IMR-90 (cell line): ENCODE measurements at regions not wholly inside any gene's neighbourhood (a gene's known extent, or its start where the extent isn't known, plus 50 kb on each side); places are given as distances from the start of the nearest gene placed in this dataset.

ENCODE experiments used
- ATAC-seq: fragments of 200-7000 bp; cut with Tn5 transposase; 2 replicates; pipeline ENCODE4 v1.9.1; 2020; ENCODE audit warnings: low read depth, mild to moderate bottlenecking, moderate library complexity
- BruUV-seq: library from RNA; stranded (reverse); fragments of 400-500 nt; replicated peaks from 2 replicates; lab custom pipeline; 2021; lab: Mats Ljungman, UMichigan
- CTCF ChIA-PET: fragments of 300-600 bp; formaldehyde crosslinking; extraction: SDS; loops from one replicate; lab custom pipeline; 2021; ENCODE audit warnings: antibody characterized with exemption; lab: Yijun Ruan, JAX
- POLR2A ChIA-PET: fragments of 300-600 bp; sonication (Branson Sonifier 250); formaldehyde crosslinking; loops from one replicate; lab custom pipeline; 2022; ENCODE audit warnings: antibody characterized with exemption; ENCODE audit not compliant: unreplicated experiment; lab: Charles Lee
- DNase-seq: peaks from one replicate; pipeline ENCODE4 v3.0.0; 2013
- H2AFZ ChIP-seq: replicated peaks from 2 replicates; pipeline ENCODE3; 2013; ENCODE audit warnings: low read length, mild to moderate bottlenecking; ENCODE audit not compliant: poor library complexity
- H2AK5ac ChIP-seq: 2 replicates; pipeline ENCODE4 v1.6.1; 2013; ENCODE audit warnings: low read depth, low read length, inconsistent platforms
- H2AK9ac ChIP-seq: replicated peaks from 2 replicates; pipeline ENCODE3; 2013; ENCODE audit warnings: mild to moderate bottlenecking, low read depth, low read length, moderate library complexity; ENCODE audit not compliant: poor library complexity
- H2BK120ac ChIP-seq: 2 replicates; pipeline ENCODE4 v1.6.1; 2013; ENCODE audit warnings: low read depth, low read length, inconsistent platforms
- H2BK15ac ChIP-seq: 3 replicates; pipeline ENCODE4 v1.6.1; 2013; ENCODE audit warnings: low read depth, low read length, inconsistent platforms
- H2BK20ac ChIP-seq: 2 replicates; pipeline ENCODE4 v1.6.1; 2013; ENCODE audit warnings: low read depth, mild to moderate bottlenecking, inconsistent platforms, low read length, moderate library complexity
- H2BK5ac ChIP-seq: 2 replicates; pipeline ENCODE4 v1.6.1; 2013; ENCODE audit warnings: mild to moderate bottlenecking, low read depth, low read length, inconsistent platforms; ENCODE audit not compliant: poor library complexity, severe bottlenecking
- H3K14ac ChIP-seq: replicated peaks from 2 replicates; pipeline ENCODE4 v1.6.1; 2013; ENCODE audit warnings: low read depth, low read length, inconsistent platforms
- H3K18ac ChIP-seq: 2 replicates; pipeline ENCODE4 v1.6.1; 2013; ENCODE audit warnings: low read depth, low read length, control low read depth
- H3K23ac ChIP-seq: 2 replicates; pipeline ENCODE4 v1.6.1; 2013; ENCODE audit warnings: low read depth, low read length, inconsistent platforms
- H3K27ac ChIP-seq: 2 replicates; pipeline ENCODE4 v1.5.1; 2013; ENCODE audit warnings: mild to moderate bottlenecking, control low read depth, low read length; ENCODE audit not compliant: insufficient read depth
- H3K27me3 ChIP-seq: 2 replicates; pipeline ENCODE4 v1.6.1; 2013; ENCODE audit warnings: low read length; ENCODE audit not compliant: control insufficient read depth, insufficient read depth
- H3K36me3 ChIP-seq: 2 replicates; pipeline ENCODE4 v1.6.1; 2013; ENCODE audit warnings: low read length, mixed read lengths; ENCODE audit not compliant: control insufficient read depth, insufficient read depth
- H3K4ac ChIP-seq: 2 replicates; pipeline ENCODE4 v1.6.1; 2013; ENCODE audit warnings: low read depth, low read length, inconsistent platforms
- H3K4me1 ChIP-seq: 2 replicates; pipeline ENCODE4 v1.6.1; 2013; ENCODE audit warnings: low read length, mixed read lengths; ENCODE audit not compliant: control insufficient read depth, insufficient read depth
- H3K4me2 ChIP-seq: 2 replicates; pipeline ENCODE4 v1.6.1; 2013; ENCODE audit warnings: low read depth, mild to moderate bottlenecking, control low read depth, low read length, moderate library complexity
- H3K4me3 ChIP-seq: 2 replicates; pipeline ENCODE4 v1.5.1; 2013; ENCODE audit warnings: low read depth, mild to moderate bottlenecking, control low read depth, low read length, moderate library complexity; ENCODE audit not compliant: insufficient read depth
- H3K56ac ChIP-seq: 2 replicates; pipeline ENCODE4 v1.6.1; 2013; ENCODE audit warnings: low read length, inconsistent platforms; ENCODE audit not compliant: insufficient read depth; ENCODE audit errors: extremely low read depth
- H3K79me1 ChIP-seq, 2 experiments: 2 replicates each; pipeline ENCODE4 v1.6.1; 2013; ENCODE audit warnings: low read length in 2 of 2, inconsistent platforms in 1 of 2, low read depth in 1 of 2
- H3K9ac ChIP-seq: 2 replicates; pipeline ENCODE4 v1.6.1; 2013; ENCODE audit warnings: low read depth, low read length, control low read depth
- H3K9me1 ChIP-seq: 2 replicates; pipeline ENCODE4 v1.6.1; 2013; ENCODE audit warnings: low read length, inconsistent platforms; ENCODE audit not compliant: insufficient read depth
- H3K9me3 ChIP-seq: 2 replicates; pipeline ENCODE4 v1.6.1; 2013; ENCODE audit warnings: low read length; ENCODE audit not compliant: control insufficient read depth, insufficient read depth
- H4K20me1 ChIP-seq: 2 replicates; pipeline ENCODE4 v1.6.1; 2013; ENCODE audit warnings: low read length, inconsistent platforms; ENCODE audit not compliant: insufficient read depth
- H4K5ac ChIP-seq: 2 replicates; pipeline ENCODE4 v1.6.1; 2013; ENCODE audit warnings: mild to moderate bottlenecking, low read depth, low read length, control low read depth
- H4K8ac ChIP-seq, 2 experiments: 2 replicates each; pipeline ENCODE4 v1.6.1; 2013; ENCODE audit warnings: low read depth in 2 of 2, low read length in 2 of 2, control low read depth in 1 of 2, inconsistent platforms in 1 of 2
- H4K91ac ChIP-seq: 2 replicates; pipeline ENCODE4 v1.6.1; 2013; ENCODE audit warnings: low read depth, low read length, inconsistent platforms; ENCODE audit not compliant: insufficient read depth
- BHLHE40 ChIP-seq: fragments of 150-350 bp; IDR thresholded peaks from 2 replicates; pipeline ENCODE4 v1.6.1; 2016; ENCODE audit warnings: mild to moderate bottlenecking, low read depth, low read length
- CEBPB ChIP-seq: IDR thresholded peaks from 2 replicates; pipeline ENCODE4 v1.6.1; 2012; ENCODE audit warnings: low read depth, low read length, improper control_type of control experiment
- FOS ChIP-seq: fragments of 150-350 bp; IDR thresholded peaks from 2 replicates; pipeline ENCODE4 v1.6.1; 2016; ENCODE audit warnings: low read depth, low read length
- MAFK ChIP-seq: IDR thresholded peaks from 2 replicates; pipeline ENCODE4 v1.6.1; 2012; ENCODE audit warnings: low read depth, low read length, improper control_type of control experiment
- MAZ ChIP-seq: IDR thresholded peaks from 2 replicates; pipeline ENCODE4 v1.6.1; 2012; ENCODE audit warnings: low read depth, mild to moderate bottlenecking, low read length, improper control_type of control experiment, moderate library complexity, borderline replicate concordance
- NFE2L2 ChIP-seq: fragments of 150-350 bp; IDR thresholded peaks from 2 replicates; pipeline ENCODE4 v1.6.1; 2016; ENCODE audit warnings: low read depth, mild to moderate bottlenecking, low read length
- POLR2A ChIP-seq: IDR thresholded peaks from 2 replicates; pipeline ENCODE4 v1.6.1; 2012; ENCODE audit warnings: mild to moderate bottlenecking, low read depth, low read length
- RCOR1 ChIP-seq: IDR thresholded peaks from 2 replicates; pipeline ENCODE4 v1.6.1; 2012; ENCODE audit warnings: mild to moderate bottlenecking, low read length, improper control_type of control experiment; ENCODE audit not compliant: insufficient replicate concordance
- RFX5 ChIP-seq: IDR thresholded peaks from 2 replicates; pipeline ENCODE4 v1.8.0; 2012; ENCODE audit warnings: low read depth, mild to moderate bottlenecking, low read length, moderate library complexity
- USF2 ChIP-seq: fragments of 150-350 bp; IDR thresholded peaks from 2 replicates; pipeline ENCODE4 v1.6.1; 2017; ENCODE audit warnings: mild to moderate bottlenecking, antibody characterized with exemption, low read length, low read depth
- dilution Hi-C: fragments of 300-500 bp; cut with HindIII; formaldehyde crosslinking; loops from one replicate; pipeline ENCODE4 v1.14.3; 2018; ENCODE audit warnings: low sequenced_read_pairs; ENCODE audit not compliant: unreplicated experiment
- in situ Hi-C: fragments of 300-500 bp; cut with MboI; formaldehyde crosslinking; loops from 3 replicates; pipeline ENCODE4 v1.14.3; 2019; ENCODE audit warnings: low sequenced_read_pairs, inconsistent platforms, mixed read lengths
- intact Hi-C: fragments of 100-400 bp; cut with micrococcal nuclease; formaldehyde crosslinking; loops from 2 replicates; pipeline ENCODE4 v1.10.0; 2022

- Histone ChIP-seq H4K8ac (no peak overlapping the region), H3K4ac (no peak overlapping the region), H2AK5ac (no peak overlapping the region), H2AK9ac (no peak overlapping the region), H3K23ac (no peak overlapping the region), H3K9me3 (peaks cover 5% of the 10 kb centered on the region), H2AFZ (no peak overlapping the region), H3K27ac (no peak overlapping the region), H3K36me3 (no peaks in the 10 kb centered on the region), H2BK15ac (no peak overlapping the region), H4K20me1 (no peaks in the 10 kb centered on the region), H3K14ac (no peak overlapping the region), H2BK5ac (no peak overlapping the region), H3K27me3 (no peaks in the 10 kb centered on the region), H3K4me1 (no peaks in the 10 kb centered on the region), H3K18ac (no peak overlapping the region), H3K9me1 (no peaks in the 10 kb centered on the region), H2BK120ac (no peak overlapping the region), H3K56ac (no peak overlapping the region), H4K91ac (no peak overlapping the region), H4K5ac (no peak overlapping the region), H2BK20ac (no peak overlapping the region), H3K4me3 (no peak overlapping the region), H3K9ac (no peak overlapping the region), H3K4me2 (no peak overlapping the region), H3K79me1 (no peaks in the 10 kb centered on the region)
- DNase-seq = no peak
- dilution Hi-C loops (no loop called here), intact Hi-C loops (no loop called here), in situ Hi-C loops (no loop called here)
- no peak for ATAC-seq
- no peak for TF ChIP-seq MAFK
- no peak for TF ChIP-seq USF2
- TF ChIP-seq BHLHE40 = no peak
- no peak for TF ChIP-seq FOS
- TF ChIP-seq CEBPB = no peak
- no peak for TF ChIP-seq RCOR1
- TF ChIP-seq POLR2A = no peak
- no peak for TF ChIP-seq NFE2L2
- TF ChIP-seq RFX5 = no peak
- TF ChIP-seq MAZ = no peak
- ChIA-PET POLR2A (no interaction called here), CTCF (no interaction called here)
- no TSS peak for BruUV-seq
These were observed 646.2 kb upstream of the GRM3 start for GRCh38 chr7:85997515-85997914.
